ENCODE measurements at regions not wholly inside any gene's neighbourhood (a gene's known extent, or its start where the extent isn't known, plus 50 kb on each side); places are given as distances from the start of the nearest gene placed in this dataset.

DNA sequence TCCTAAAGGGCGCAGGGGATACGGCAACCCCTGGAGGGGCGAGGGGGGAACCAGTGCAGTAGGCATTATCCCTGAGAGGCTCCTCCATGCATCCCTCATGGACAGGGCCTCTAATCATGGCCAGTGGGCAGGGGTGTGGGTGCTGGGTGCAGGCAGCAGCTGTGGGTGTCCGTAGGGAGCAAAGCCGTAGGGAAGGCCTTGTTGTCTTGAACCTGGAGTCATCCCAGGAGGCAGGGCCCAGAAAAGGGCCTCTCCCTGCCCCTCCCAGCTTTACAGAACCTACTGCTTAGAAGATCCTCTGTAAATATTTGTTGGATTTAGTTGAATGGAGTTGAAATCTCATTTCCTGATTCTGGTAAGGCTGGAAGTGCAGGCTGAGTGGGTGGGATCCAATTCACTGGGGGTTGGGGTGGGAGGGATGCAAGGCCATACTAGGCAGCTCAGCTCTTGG is 207.0 kb upstream of the HAAO start:
- no peak for TF ChIP-seq TEAD4 (IDR thresholded peaks at IDR 0.05)
- no peak for TF ChIP-seq FOXM1 (IDR thresholded peaks at IDR 0.05; ENCODE audit: borderline replicate concordance, low read depth)
- no peak for TF ChIP-seq EP300 (IDR thresholded peaks at IDR 0.05; ENCODE audit: borderline replicate concordance)
- no peak for TF ChIP-seq NFIC (IDR thresholded peaks at IDR 0.05)
- no peak for TF ChIP-seq REST (IDR thresholded peaks at IDR 0.05; ENCODE audit: low read depth)
- TF ChIP-seq MAX (IDR thresholded peaks at IDR 0.05) = no peak
- TF ChIP-seq YY1 (IDR thresholded peaks at IDR 0.05; ENCODE audit: low read depth) = no peak
- TF ChIP-seq TAF1 (IDR thresholded peaks at IDR 0.05; ENCODE audit: low read depth) = no peak
- no peak for TF ChIP-seq EGR1 (IDR thresholded peaks at IDR 0.05)
- TF ChIP-seq USF1 (IDR thresholded peaks at IDR 0.05) = no peak
- TF ChIP-seq CREB1 (IDR thresholded peaks at IDR 0.05; ENCODE audit: low read depth) = no peak
- no peak for TF ChIP-seq RAD21 (IDR thresholded peaks at IDR 0.05; ENCODE audit: low read depth)
- no peak for TF ChIP-seq TCF12 (IDR thresholded peaks at IDR 0.05; ENCODE audit: low read depth)
- no peak for TF ChIP-seq CEBPB (IDR thresholded peaks at IDR 0.05)

All from Ishikawa (cell line).